GM12891 (cell line): ENCODE measurements at regions not wholly inside any gene's neighbourhood (a gene's known extent, or its start where the extent isn't known, plus 50 kb on each side); places are given as distances from the start of the nearest gene placed in this dataset.

ENCODE experiments used
- PAX5 ChIP-seq: IDR thresholded peaks from 2 replicates; pipeline ENCODE4 v1.6.1; 2011; ENCODE audit warnings: low read length, moderate library complexity, mild to moderate bottlenecking; ENCODE audit not compliant: insufficient read depth, severe bottlenecking
- POLR2A ChIP-seq: IDR thresholded peaks from 2 replicates; pipeline ENCODE4 v1.6.1; 2011; ENCODE audit warnings: low read depth, low read length, control low read depth
- POLR2AphosphoS5 ChIP-seq: IDR thresholded peaks from 2 replicates; pipeline ENCODE4 v1.6.1; 2011; ENCODE audit warnings: low read depth, low read length, control low read depth
- POU2F2 ChIP-seq: IDR thresholded peaks from 2 replicates; pipeline ENCODE4 v1.6.1; 2011; ENCODE audit warnings: low read depth, mild to moderate bottlenecking, control low read depth, low read length, moderate library complexity
- SPI1 ChIP-seq: IDR thresholded peaks from 2 replicates; pipeline ENCODE4 v1.6.1; 2011; ENCODE audit warnings: low read depth, low read length, control low read depth
- TAF1 ChIP-seq: IDR thresholded peaks from 2 replicates; pipeline ENCODE4 v1.6.1; 2011; ENCODE audit warnings: low read depth, low read length, control low read depth

DNA sequence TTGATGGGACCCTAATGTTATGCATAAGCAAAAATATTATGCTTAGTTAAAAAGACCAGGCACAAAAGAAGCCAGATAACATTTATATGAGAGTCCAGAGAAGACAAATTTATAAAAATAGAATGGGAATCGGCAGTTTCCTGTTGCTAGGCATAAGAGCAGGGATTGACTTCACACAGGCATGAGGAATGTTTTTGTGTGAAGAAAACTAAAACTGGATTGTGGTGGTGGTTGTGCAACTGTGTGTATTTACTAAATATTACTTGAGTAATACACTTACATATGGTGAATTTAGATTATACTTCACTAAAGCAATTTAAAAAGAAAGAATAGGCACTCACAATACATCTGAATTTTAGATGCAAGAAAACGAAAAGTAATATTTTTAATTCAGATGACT is 108.3 kb downstream of the SLITRK1 start:
- no peak for TF ChIP-seq POLR2A
- TF ChIP-seq POLR2AphosphoS5: no peak
- no peak for TF ChIP-seq POU2F2
- no peak for TF ChIP-seq PAX5
- no peak for TF ChIP-seq TAF1
- no peak for TF ChIP-seq SPI1
